ENCODE measurements at regions not wholly inside any gene's neighbourhood (a gene's known extent, or its start where the extent isn't known, plus 50 kb on each side); places are given as distances from the start of the nearest gene placed in this dataset.

DNA sequence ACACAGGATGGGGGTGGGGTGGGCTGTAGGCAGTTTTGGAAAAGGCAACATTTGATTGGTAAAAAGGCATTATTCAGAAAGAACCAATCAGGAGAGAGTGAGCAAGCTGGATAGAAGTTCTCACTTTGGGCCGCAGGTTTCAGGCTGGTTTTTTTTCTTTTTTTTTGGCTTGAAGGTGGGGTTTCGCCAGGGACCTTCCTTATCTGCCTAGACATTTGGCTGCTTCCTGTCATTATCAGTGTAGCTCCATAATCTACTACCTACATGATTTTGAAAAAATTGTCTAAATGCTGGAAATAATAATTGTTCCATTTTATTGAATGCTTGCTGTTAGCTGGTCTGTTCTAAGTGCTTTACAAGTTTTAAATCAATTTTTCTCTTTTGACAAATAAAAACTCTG lies 649.0 kb downstream of the TMTC2 start:
- H3K27ac Mint-ChIP-seq = no peak overlapping the region

DNA sequence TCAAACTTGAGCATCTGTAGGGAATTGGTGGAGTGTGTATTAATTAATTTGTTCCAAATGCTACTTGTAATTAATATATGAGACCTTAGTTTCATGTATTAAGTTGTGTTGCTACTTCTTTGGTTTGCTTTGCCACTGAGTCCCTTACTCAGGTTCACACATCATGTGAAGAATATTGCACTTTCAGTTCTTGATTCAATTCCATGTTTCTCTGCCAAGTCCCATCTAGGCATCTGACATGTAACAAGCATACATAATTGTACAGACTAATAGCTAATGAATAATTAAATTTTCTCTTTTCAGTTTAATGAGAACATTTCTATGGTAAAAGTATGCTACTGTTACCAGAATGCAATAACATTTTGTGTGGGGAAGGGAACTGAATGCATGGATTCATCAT lies 640.0 kb downstream of the TMTC2 start:
- no peak overlapping the region for H3K4me3 Mint-ChIP-seq
- no peaks in the 10 kb centered on the region for H3K4me1 ChIP-seq
- H3K27me3 Mint-ChIP-seq (ENCODE audit: insufficient read depth, low read depth) = no peaks in the 10 kb centered on the region
- no peak for DNase-seq (ENCODE audit: low spot score)
- no peak overlapping the region for H3K4me2 ChIP-seq
- H3K9ac ChIP-seq = no peak overlapping the region
- H3K36me3 ChIP-seq = no peaks in the 10 kb centered on the region
- no peak overlapping the region for H3K4me3 ChIP-seq
- TF ChIP-seq EZH2phosphoT487 (IDR thresholded peaks at IDR 0.05) (no peak), EZH2 (IDR thresholded peaks at IDR 0.05) (no peak)
- TF ChIP-seq, protein P1, sequence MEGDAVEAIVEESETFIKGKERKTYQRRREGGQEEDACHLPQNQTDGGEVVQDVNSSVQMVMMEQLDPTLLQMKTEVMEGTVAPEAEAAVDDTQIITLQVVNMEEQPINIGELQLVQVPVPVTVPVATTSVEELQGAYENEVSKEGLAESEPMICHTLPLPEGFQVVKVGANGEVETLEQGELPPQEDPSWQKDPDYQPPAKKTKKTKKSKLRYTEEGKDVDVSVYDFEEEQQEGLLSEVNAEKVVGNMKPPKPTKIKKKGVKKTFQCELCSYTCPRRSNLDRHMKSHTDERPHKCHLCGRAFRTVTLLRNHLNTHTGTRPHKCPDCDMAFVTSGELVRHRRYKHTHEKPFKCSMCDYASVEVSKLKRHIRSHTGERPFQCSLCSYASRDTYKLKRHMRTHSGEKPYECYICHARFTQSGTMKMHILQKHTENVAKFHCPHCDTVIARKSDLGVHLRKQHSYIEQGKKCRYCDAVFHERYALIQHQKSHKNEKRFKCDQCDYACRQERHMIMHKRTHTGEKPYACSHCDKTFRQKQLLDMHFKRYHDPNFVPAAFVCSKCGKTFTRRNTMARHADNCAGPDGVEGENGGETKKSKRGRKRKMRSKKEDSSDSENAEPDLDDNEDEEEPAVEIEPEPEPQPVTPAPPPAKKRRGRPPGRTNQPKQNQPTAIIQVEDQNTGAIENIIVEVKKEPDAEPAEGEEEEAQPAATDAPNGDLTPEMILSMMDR (IDR thresholded peaks at IDR 0.05) = no peak
- H2AFZ ChIP-seq (replicated peaks) = no peak overlapping the region
- no peaks in the 10 kb centered on the region for H3K79me2 ChIP-seq (ENCODE audit: low read depth)
- H3K27ac Mint-ChIP-seq = no peak overlapping the region
- H3K27me3 ChIP-seq = no peaks in the 10 kb centered on the region
- no peak overlapping the region for H3K27ac ChIP-seq
- no peaks in the 10 kb centered on the region for H3K36me3 Mint-ChIP-seq
- H3F3A ChIP-seq (ENCODE audit: low read depth) = no peaks in the 10 kb centered on the region
- no peaks in the 10 kb centered on the region for H3K4me1 Mint-ChIP-seq
- H4K20me1 ChIP-seq (ENCODE audit: low read depth) = no peaks in the 10 kb centered on the region
- no peaks in the 10 kb centered on the region for H3K9me3 ChIP-seq (ENCODE audit: low read depth)
- H3K9me3 Mint-ChIP-seq = no peaks in the 10 kb centered on the region

More for the DNA sequence above, 649.0 kb downstream of the TMTC2 start:
- Histone ChIP-seq H3K27ac (no peak overlapping the region), H3K4me2 (no peak overlapping the region), H3K4me3 (no peak overlapping the region), H2AFZ (replicated peaks) (no peak overlapping the region), H3F3A (ENCODE audit: low read depth) (no peaks in the 10 kb centered on the region), H3K27me3 (no peaks in the 10 kb centered on the region), H3K79me2 (ENCODE audit: low read depth) (no peaks in the 10 kb centered on the region), H3K4me1 (no peaks in the 10 kb centered on the region), H3K36me3 (no peaks in the 10 kb centered on the region), H4K20me1 (ENCODE audit: low read depth) (no peaks in the 10 kb centered on the region), H3K9ac (no peak overlapping the region), H3K9me3 (ENCODE audit: low read depth) (no peaks in the 10 kb centered on the region)
- DNase-seq (ENCODE audit: low spot score) = no peak
- peaks cover 2% of the 10 kb centered on the region for H3K4me1 Mint-ChIP-seq
- no peaks in the 10 kb centered on the region for H3K36me3 Mint-ChIP-seq
- H3K9me3 Mint-ChIP-seq = no peaks in the 10 kb centered on the region
- TF ChIP-seq EZH2phosphoT487 (IDR thresholded peaks at IDR 0.05) (no peak), EZH2 (IDR thresholded peaks at IDR 0.05) (no peak)
- TF ChIP-seq, protein P1 (IDR thresholded peaks at IDR 0.05) = no peak
- no peak overlapping the region for H3K4me3 Mint-ChIP-seq
- H3K27me3 Mint-ChIP-seq (ENCODE audit: insufficient read depth, low read depth) = peaks cover 4% of the 10 kb centered on the region

DNA sequence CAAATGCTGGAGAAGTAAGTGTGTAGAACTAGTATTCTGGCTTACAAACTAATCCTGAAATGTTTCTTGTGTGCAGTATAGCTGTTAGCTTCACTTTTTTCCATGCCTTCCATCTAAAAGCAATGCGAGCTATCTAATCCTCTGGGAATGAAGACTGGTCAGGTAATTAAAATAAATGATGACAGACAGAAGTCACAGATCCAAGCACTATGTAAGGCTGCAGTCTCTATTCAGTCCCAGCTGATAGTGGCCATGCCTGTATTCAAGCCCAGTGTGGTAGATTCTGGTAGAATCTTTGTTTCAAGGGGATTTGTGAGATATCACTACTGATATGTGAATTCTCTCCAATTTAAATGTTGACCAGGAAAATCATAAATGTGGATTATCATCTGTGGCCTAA lies 637.2 kb downstream of the TMTC2 start:
- no peak for TF ChIP-seq EZH2phosphoT487 (IDR thresholded peaks at IDR 0.05)
- TF ChIP-seq EZH2 (IDR thresholded peaks at IDR 0.05) = no peak
- TF ChIP-seq, protein P1 (IDR thresholded peaks at IDR 0.05) = no peak
- Histone ChIP-seq H3K27me3 (no peaks in the 10 kb centered on the region), H3K9ac (no peak overlapping the region), H3K9me3 (ENCODE audit: low read depth) (no peaks in the 10 kb centered on the region), H3K4me2 (no peak overlapping the region), H2AFZ (replicated peaks) (no peak overlapping the region), H3K79me2 (ENCODE audit: low read depth) (no peaks in the 10 kb centered on the region), H3K4me1 (no peaks in the 10 kb centered on the region), H3F3A (ENCODE audit: low read depth) (no peaks in the 10 kb centered on the region), H3K36me3 (no peaks in the 10 kb centered on the region), H3K27ac (no peak overlapping the region), H4K20me1 (ENCODE audit: low read depth) (no peaks in the 10 kb centered on the region), H3K4me3 (no peak overlapping the region)
- Mint-ChIP-seq H3K27ac (no peak overlapping the region), H3K9me3 (no peaks in the 10 kb centered on the region), H3K4me3 (no peak overlapping the region), H3K36me3 (no peaks in the 10 kb centered on the region), H3K4me1 (no peaks in the 10 kb centered on the region), H3K27me3 (ENCODE audit: insufficient read depth, low read depth) (no peaks in the 10 kb centered on the region)
- DNase-seq (ENCODE audit: low spot score) = no peak

All from neural progenitor cell (in vitro differentiated cells).